ENCODE measurements at regions not wholly inside any gene's neighbourhood (a gene's known extent, or its start where the extent isn't known, plus 50 kb on each side); places are given as distances from the start of the nearest gene placed in this dataset.

- Histone ChIP-seq H3K4me2 (no peak overlapping the region), H3K27ac (ENCODE audit: low read depth) (no peak overlapping the region), H3K79me2 (replicated peaks; ENCODE audit: insufficient read depth) (no peaks in the 10 kb centered on the region), H3K4me3 (no peak overlapping the region), H3K9me2 (ENCODE audit: insufficient read depth) (0 out of 2 replicates have a peak, but pooled peaks cover 4% of the 10 kb centered on the region), H4K20me1 (replicated peaks; ENCODE audit: insufficient read depth) (no peaks in the 10 kb centered on the region), H3K4me1 (ENCODE audit: insufficient read depth) (no peaks in the 10 kb centered on the region), H3K36me3 (ENCODE audit: insufficient read depth) (no peaks in the 10 kb centered on the region), H3K27me3 (ENCODE audit: insufficient read depth) (no peaks in the 10 kb centered on the region), H2AFZ (no peak overlapping the region), H3F3A (replicated peaks; ENCODE audit: low read depth) (no peaks in the 10 kb centered on the region)
- ATAC-seq (no peak), DNase-seq (ENCODE audit: low spot score) (no peak)
- no peaks in the 10 kb centered on the region for H3K36me3 Mint-ChIP-seq (ENCODE audit: low read depth)
- no peaks in the 10 kb centered on the region for H3K27me3 Mint-ChIP-seq (ENCODE audit: insufficient read depth, low read depth, poor library complexity)
- H3K27ac Mint-ChIP-seq, result no peak overlapping the region
- TF ChIP-seq CREB1 (CRISPR knock-in tag; IDR thresholded peaks at IDR 0.05; ENCODE audit: low read depth) (no peak), REST (IDR thresholded peaks at IDR 0.05; ENCODE audit: unreplicated experiment) (no peak), POLR2AphosphoS5 (IDR thresholded peaks at IDR 0.05; ENCODE audit: low read depth) (no peak), NANOG (IDR thresholded peaks at IDR 0.05; ENCODE audit: borderline replicate concordance) (no peak), EZH2 (IDR thresholded peaks at IDR 0.05; ENCODE audit: low read depth, unreplicated experiment) (no peak), ZNF462 (CRISPR knock-in tag; IDR thresholded peaks at IDR 0.05) (no peak), STAT1 (IDR thresholded peaks at IDR 0.05; ENCODE audit: unreplicated experiment) (no peak), ZNF114 (CRISPR knock-in tag; IDR thresholded peaks at IDR 0.05) (no peak), EZH2phosphoT487 (IDR thresholded peaks at IDR 0.05; ENCODE audit: unreplicated experiment) (no peak), ZNF331 (CRISPR knock-in tag; IDR thresholded peaks at IDR 0.05; ENCODE audit: low read depth) (no peak), CTCF (conservative IDR thresholded peaks at IDR 0.05; ENCODE audit: low read depth in 2 of 2) (no peak)
- H3K9me3 Mint-ChIP-seq, result peaks cover 9% of the 10 kb centered on the region; the same call in 2 of the 3 replicates
- no peak overlapping the region for H3K4me3 Mint-ChIP-seq
- H3K4me1 Mint-ChIP-seq, result no peaks in the 10 kb centered on the region
Measured at GRCh38 chr11:87780068-87780413, 395.2 kb downstream of the RAB38 start.

Measured in GM23338 (cell line).